Esophagus squamous epithelium (tissue), 4 donors: ENCODE measurements at regions not wholly inside any gene's neighbourhood (a gene's known extent, or its start where the extent isn't known, plus 50 kb on each side); places are given as distances from the start of the nearest gene placed in this dataset.

Experiments
- CTCF ChIP-seq, 6 experiments: fragments of 450-650 bp in 4 of 6; fragments of 200-600 bp in 2 of 6; sonication (generic) in 2 of 6; IDR thresholded peaks; one replicate each; pipeline ENCODE4 v1.5.1; 2016 to 2019; ENCODE audit warnings: antibody characterized with exemption in 6 of 6, mild to moderate bottlenecking in 4 of 6, moderate library complexity in 4 of 6
- POLR2A ChIP-seq, 4 donors: fragments of 450-650 bp; IDR thresholded peaks; one replicate each; pipeline ENCODE4 v1.6.1; 2017; ENCODE audit warnings: antibody characterized with exemption in 4 of 4, mild to moderate bottlenecking in 4 of 4, moderate library complexity in 3 of 4

GRCh38 chr5:3010301-3010952, 258.9 kb upstream of the IRX2 start:
- no peak for TF ChIP-seq CTCF (IDR thresholded peaks at IDR 0.05)
- no peak for TF ChIP-seq POLR2A (IDR thresholded peaks at IDR 0.05)
